ENCODE measurements at regions not wholly inside any gene's neighbourhood (a gene's known extent, or its start where the extent isn't known, plus 50 kb on each side); places are given as distances from the start of the nearest gene placed in this dataset.
A peak's percentile ranks its signal among the peaks of the same experiment; 100 is the strongest.

DNA sequence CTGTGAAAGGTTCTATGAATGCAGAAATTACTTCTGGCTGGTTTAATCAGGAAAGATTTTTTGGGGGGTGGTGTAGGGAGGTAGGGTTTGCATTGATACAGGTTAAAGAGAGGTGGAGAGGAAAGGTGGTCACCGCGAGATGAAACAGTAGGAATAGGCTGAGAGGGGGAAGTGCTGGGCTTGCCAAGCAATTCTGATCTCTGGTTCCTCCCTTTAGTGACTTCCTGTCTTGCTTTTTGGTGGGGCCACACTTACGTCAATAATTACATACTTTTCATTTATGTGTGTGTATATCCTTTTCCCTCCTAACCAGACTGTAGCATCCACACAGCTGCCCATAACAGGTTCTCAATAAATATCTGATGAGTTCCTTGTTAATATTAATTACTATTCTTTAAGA is 120.0 kb downstream of the CTNND1 start:
- no peaks in the 10 kb centered on the region for H3K27me3 ChIP-seq (ENCODE audit: insufficient read depth, low read length)
- TF ChIP-seq EZH2 (IDR thresholded peaks at IDR 0.05; ENCODE audit: insufficient read depth, low read length) = no peak
- TF ChIP-seq, protein P1, sequence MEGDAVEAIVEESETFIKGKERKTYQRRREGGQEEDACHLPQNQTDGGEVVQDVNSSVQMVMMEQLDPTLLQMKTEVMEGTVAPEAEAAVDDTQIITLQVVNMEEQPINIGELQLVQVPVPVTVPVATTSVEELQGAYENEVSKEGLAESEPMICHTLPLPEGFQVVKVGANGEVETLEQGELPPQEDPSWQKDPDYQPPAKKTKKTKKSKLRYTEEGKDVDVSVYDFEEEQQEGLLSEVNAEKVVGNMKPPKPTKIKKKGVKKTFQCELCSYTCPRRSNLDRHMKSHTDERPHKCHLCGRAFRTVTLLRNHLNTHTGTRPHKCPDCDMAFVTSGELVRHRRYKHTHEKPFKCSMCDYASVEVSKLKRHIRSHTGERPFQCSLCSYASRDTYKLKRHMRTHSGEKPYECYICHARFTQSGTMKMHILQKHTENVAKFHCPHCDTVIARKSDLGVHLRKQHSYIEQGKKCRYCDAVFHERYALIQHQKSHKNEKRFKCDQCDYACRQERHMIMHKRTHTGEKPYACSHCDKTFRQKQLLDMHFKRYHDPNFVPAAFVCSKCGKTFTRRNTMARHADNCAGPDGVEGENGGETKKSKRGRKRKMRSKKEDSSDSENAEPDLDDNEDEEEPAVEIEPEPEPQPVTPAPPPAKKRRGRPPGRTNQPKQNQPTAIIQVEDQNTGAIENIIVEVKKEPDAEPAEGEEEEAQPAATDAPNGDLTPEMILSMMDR (IDR thresholded peaks at IDR 0.05; ENCODE audit: insufficient read depth, low read depth, low read length) = no peak

DNA sequence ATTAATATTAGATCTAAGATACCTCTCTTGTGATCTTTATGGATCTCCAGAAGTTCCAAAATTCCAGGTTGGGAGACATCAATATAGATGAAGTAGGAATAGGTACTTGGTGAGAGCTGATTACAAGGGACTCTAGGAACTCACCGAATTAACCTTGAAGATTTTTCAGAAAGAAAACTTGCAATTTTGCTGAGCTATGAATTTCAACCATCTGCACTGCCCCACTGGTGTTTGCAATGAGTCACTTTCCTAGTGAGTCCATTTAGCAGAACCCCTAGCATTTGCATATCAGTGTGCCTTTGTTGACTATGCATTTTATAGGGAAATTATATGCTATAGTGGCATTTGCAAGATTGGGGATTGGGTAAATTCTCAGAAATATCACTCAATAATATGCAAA is 122.0 kb downstream of the CTNND1 start:
- Histone ChIP-seq H2AFZ (ENCODE audit: low read depth, low read length) (no peak overlapping the region), H4K20me1 (ENCODE audit: insufficient read depth, low read length) (no peaks in the 10 kb centered on the region), H3K27me3 (ENCODE audit: insufficient read depth, low read length) (no peaks in the 10 kb centered on the region), H3K36me3 (ENCODE audit: insufficient read depth, low read length) (no peaks in the 10 kb centered on the region), H3K79me2 (ENCODE audit: insufficient read depth, low read length) (no peaks in the 10 kb centered on the region), H3K27ac (ENCODE audit: low read depth, low read length) (no peak overlapping the region), H3K9me3 (ENCODE audit: insufficient read depth, low read depth, low read length) (no peaks in the 10 kb centered on the region), H3K9ac (ENCODE audit: low read length) (no peak overlapping the region), H3K4me1 (ENCODE audit: insufficient read depth, low read length) (no peaks in the 10 kb centered on the region), H3K4me2 (ENCODE audit: low read length) (no peak overlapping the region), H3K4me3 (ENCODE audit: insufficient read depth, low read depth, low read length) (no peak overlapping the region)
- TF ChIP-seq, protein P1 (IDR thresholded peaks at IDR 0.05; ENCODE audit: insufficient read depth, low read depth, low read length) = no peak
- no peak for TF ChIP-seq EZH2 (IDR thresholded peaks at IDR 0.05; ENCODE audit: insufficient read depth, low read length)
- H3K4me3 Mint-ChIP-seq (ENCODE audit: unreplicated experiment) = no peak overlapping the region
- H3K4me1 Mint-ChIP-seq (ENCODE audit: low read depth, unreplicated experiment) = no peaks in the 10 kb centered on the region
- no peaks in the 10 kb centered on the region for H3K9me3 Mint-ChIP-seq (ENCODE audit: unreplicated experiment)
- DNase-seq (ENCODE audit: low read depth) (no peak), FAIRE-seq (no peak)
- peaks cover 2% of the 10 kb centered on the region for H3K27me3 Mint-ChIP-seq (ENCODE audit: low read depth, unreplicated experiment)
- no peaks in the 10 kb centered on the region for H3K36me3 Mint-ChIP-seq (ENCODE audit: low read depth, unreplicated experiment)
- H3K27ac Mint-ChIP-seq (ENCODE audit: unreplicated experiment) = no peak overlapping the region

More for the DNA sequence above, 120.0 kb downstream of the CTNND1 start:
- DNase-seq (ENCODE audit: low read depth) (no peak), FAIRE-seq (no peak)
- H3K27me3 Mint-ChIP-seq (ENCODE audit: low read depth, unreplicated experiment) = peaks cover 2% of the 10 kb centered on the region
- Histone ChIP-seq H3K4me2 (ENCODE audit: low read length) (no peak overlapping the region), H4K20me1 (ENCODE audit: insufficient read depth, low read length) (no peaks in the 10 kb centered on the region), H3K79me2 (ENCODE audit: insufficient read depth, low read length) (no peaks in the 10 kb centered on the region), H3K27ac (ENCODE audit: low read depth, low read length) (no peak overlapping the region), H3K36me3 (ENCODE audit: insufficient read depth, low read length) (no peaks in the 10 kb centered on the region), H2AFZ (ENCODE audit: low read depth, low read length) (no peak overlapping the region), H3K9me3 (ENCODE audit: insufficient read depth, low read depth, low read length) (no peaks in the 10 kb centered on the region), H3K4me3 (ENCODE audit: insufficient read depth, low read depth, low read length) (no peak overlapping the region), H3K9ac (ENCODE audit: low read length) (no peak overlapping the region), H3K4me1 (ENCODE audit: insufficient read depth, low read length) (no peaks in the 10 kb centered on the region)
- no peaks in the 10 kb centered on the region for H3K4me1 Mint-ChIP-seq (ENCODE audit: low read depth, unreplicated experiment)
- H3K4me3 Mint-ChIP-seq (ENCODE audit: unreplicated experiment) = no peak overlapping the region
- H3K27ac Mint-ChIP-seq (ENCODE audit: unreplicated experiment) = no peak overlapping the region
- H3K36me3 Mint-ChIP-seq (ENCODE audit: low read depth, unreplicated experiment) = no peaks in the 10 kb centered on the region
- no peaks in the 10 kb centered on the region for H3K9me3 Mint-ChIP-seq (ENCODE audit: unreplicated experiment)

DNA sequence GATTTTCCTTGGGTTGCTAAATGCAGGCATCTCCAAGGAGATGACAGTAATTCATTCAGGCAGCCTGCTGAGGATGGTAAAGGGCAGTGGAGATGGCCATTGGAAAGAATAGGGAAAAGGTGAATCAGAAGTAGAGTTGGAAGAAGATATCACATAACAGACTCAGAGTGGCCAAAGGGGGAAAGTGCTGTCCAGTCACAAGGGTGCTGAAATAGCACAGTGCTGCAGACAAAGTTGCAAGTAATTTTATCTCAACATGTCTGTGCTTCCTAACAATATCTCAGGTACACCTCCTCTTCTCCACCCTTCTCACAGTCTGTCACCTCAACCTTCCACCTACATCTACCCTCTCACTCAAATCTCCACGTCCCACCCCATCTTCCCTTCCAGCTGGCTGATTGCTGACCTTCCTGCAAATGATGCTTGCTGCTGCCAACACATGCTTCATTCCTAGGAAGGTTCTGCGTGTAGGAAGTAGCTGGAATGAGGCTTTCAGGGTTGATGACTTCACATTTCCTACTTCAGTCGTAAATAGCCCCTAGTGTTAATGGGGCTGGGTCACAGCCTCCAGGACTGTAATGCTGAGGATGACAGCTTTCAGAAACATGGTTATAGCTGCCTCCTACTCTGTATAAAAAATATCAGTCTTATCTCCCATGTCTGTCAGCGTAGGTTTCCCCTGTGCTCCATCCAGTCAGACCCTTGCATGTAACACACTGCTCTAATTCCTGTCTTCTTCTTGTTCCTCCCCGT is 123.9 kb downstream of the CTNND1 start:
- Mint-ChIP-seq H3K4me3 (ENCODE audit: unreplicated experiment) (no peak overlapping the region), H3K36me3 (ENCODE audit: low read depth, unreplicated experiment) (no peaks in the 10 kb centered on the region), H3K27ac (ENCODE audit: unreplicated experiment) (no peak overlapping the region), H3K4me1 (ENCODE audit: low read depth, unreplicated experiment) (no peaks in the 10 kb centered on the region), H3K9me3 (ENCODE audit: unreplicated experiment) (no peaks in the 10 kb centered on the region), H3K27me3 (ENCODE audit: low read depth, unreplicated experiment) (peaks cover 2% of the 10 kb centered on the region)
- H4K20me1 ChIP-seq (ENCODE audit: insufficient read depth, low read length) = no peaks in the 10 kb centered on the region
- H2AFZ ChIP-seq (ENCODE audit: low read depth, low read length) = no peak overlapping the region
- DNase-seq (ENCODE audit: low read depth) (peak; percentile 14), FAIRE-seq (no peak)
- H3K4me3 ChIP-seq (ENCODE audit: insufficient read depth, low read depth, low read length) = no peak overlapping the region
- H3K27ac ChIP-seq (ENCODE audit: low read depth, low read length) = no peak overlapping the region
- H3K27me3 ChIP-seq (ENCODE audit: insufficient read depth, low read length) = no peaks in the 10 kb centered on the region
- H3K9me3 ChIP-seq (ENCODE audit: insufficient read depth, low read depth, low read length) = no peaks in the 10 kb centered on the region
- H3K4me2 ChIP-seq (ENCODE audit: low read length) = no peak overlapping the region
- H3K36me3 ChIP-seq (ENCODE audit: insufficient read depth, low read length) = no peaks in the 10 kb centered on the region
- no peaks in the 10 kb centered on the region for H3K4me1 ChIP-seq (ENCODE audit: insufficient read depth, low read length)
- H3K9ac ChIP-seq (ENCODE audit: low read length) = no peak overlapping the region
- H3K79me2 ChIP-seq (ENCODE audit: insufficient read depth, low read length) = no peaks in the 10 kb centered on the region
- TF ChIP-seq, protein P1 (IDR thresholded peaks at IDR 0.05; ENCODE audit: insufficient read depth, low read depth, low read length) = no peak
- TF ChIP-seq EZH2 (IDR thresholded peaks at IDR 0.05; ENCODE audit: insufficient read depth, low read length) = no peak
